ENCODE measurements at regions not wholly inside any gene's neighbourhood (a gene's known extent, or its start where the extent isn't known, plus 50 kb on each side); places are given as distances from the start of the nearest gene placed in this dataset.

DNA sequence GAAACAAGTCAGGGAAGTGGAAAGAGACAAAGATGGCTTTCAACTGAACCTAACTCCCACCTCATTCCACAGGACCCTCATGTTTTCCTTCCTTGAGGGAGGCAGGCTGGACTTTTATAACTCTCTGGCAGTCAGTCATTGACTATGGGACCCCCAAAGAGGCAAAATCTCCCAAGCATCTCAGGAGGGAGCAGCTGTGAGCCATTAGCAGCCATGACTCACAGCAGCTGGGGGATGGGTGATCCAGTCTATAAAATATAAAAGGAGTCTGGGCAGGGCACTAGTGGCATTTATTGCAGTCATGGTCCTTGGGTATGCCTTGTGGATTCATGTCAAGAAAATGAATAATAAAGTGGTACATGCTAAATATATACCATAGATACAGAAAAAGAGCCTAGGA is 387.0 kb upstream of the CHD6 start:
- TF ChIP-seq, protein P1, sequence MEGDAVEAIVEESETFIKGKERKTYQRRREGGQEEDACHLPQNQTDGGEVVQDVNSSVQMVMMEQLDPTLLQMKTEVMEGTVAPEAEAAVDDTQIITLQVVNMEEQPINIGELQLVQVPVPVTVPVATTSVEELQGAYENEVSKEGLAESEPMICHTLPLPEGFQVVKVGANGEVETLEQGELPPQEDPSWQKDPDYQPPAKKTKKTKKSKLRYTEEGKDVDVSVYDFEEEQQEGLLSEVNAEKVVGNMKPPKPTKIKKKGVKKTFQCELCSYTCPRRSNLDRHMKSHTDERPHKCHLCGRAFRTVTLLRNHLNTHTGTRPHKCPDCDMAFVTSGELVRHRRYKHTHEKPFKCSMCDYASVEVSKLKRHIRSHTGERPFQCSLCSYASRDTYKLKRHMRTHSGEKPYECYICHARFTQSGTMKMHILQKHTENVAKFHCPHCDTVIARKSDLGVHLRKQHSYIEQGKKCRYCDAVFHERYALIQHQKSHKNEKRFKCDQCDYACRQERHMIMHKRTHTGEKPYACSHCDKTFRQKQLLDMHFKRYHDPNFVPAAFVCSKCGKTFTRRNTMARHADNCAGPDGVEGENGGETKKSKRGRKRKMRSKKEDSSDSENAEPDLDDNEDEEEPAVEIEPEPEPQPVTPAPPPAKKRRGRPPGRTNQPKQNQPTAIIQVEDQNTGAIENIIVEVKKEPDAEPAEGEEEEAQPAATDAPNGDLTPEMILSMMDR (conservative IDR thresholded peaks at IDR 0.05; ENCODE audit: low read depth, low read length) = no peak
- no peak for TF ChIP-seq CEBPB (IDR thresholded peaks at IDR 0.05; ENCODE audit: low read depth, low read length)
- TF ChIP-seq POLR2A (IDR thresholded peaks at IDR 0.05; ENCODE audit: low read depth, low read length) = no peak
- no peak for TF ChIP-seq MAZ (IDR thresholded peaks at IDR 0.05; ENCODE audit: borderline replicate concordance, low read depth, low read length)
- TF ChIP-seq NFE2L2 (IDR thresholded peaks at IDR 0.05; ENCODE audit: low read depth, low read length) = no peak
- no peak for TF ChIP-seq BHLHE40 (IDR thresholded peaks at IDR 0.05; ENCODE audit: low read depth, low read length)
- no peak for TF ChIP-seq RCOR1 (IDR thresholded peaks at IDR 0.05; ENCODE audit: insufficient replicate concordance, low read length)
- no peak for TF ChIP-seq RFX5 (IDR thresholded peaks at IDR 0.05; ENCODE audit: low read depth, low read length)
- no peak for TF ChIP-seq MAFK (IDR thresholded peaks at IDR 0.05; ENCODE audit: low read depth, low read length)
- no peak for TF ChIP-seq SMC3 (IDR thresholded peaks at IDR 0.05; ENCODE audit: low read depth, low read length)
